Lung (tissue), 11 donors: ENCODE measurements at regions not wholly inside any gene's neighbourhood (a gene's known extent, or its start where the extent isn't known, plus 50 kb on each side); places are given as distances from the start of the nearest gene placed in this dataset.

ENCODE experiments used
- ATAC-seq: fragments of 200-7000 bp; cut with Tn5 transposase; one replicate; pipeline ENCODE4 v1.9.1; 2020; ENCODE audit warnings: moderate number of reproducible peaks; ENCODE audit not compliant: insufficient read depth, low FRiP score
- DNase-seq, 3 donors: peaks; one replicate each; pipeline ENCODE4 v3.0.0-alpha.2; 2013 to 2017
- H3K27ac ChIP-seq, 2 donors: one replicate each; pipeline ENCODE4 v1.5.1; 2013; ENCODE audit warnings: mild to moderate bottlenecking in 2 of 2, moderate library complexity in 2 of 2, control low read depth in 1 of 2, inconsistent platforms in 1 of 2, low read depth in 1 of 2, low read length in 1 of 2
- H3K27me3 ChIP-seq, 3 donors: one replicate each; pipeline ENCODE4 v1.5.1; 2013; ENCODE audit warnings: low read length in 2 of 3; ENCODE audit not compliant: control insufficient read depth in 3 of 3, insufficient read depth in 3 of 3
- H3K36me3 ChIP-seq, 4 donors: one replicate each; pipeline ENCODE4 v1.5.1; 2013; ENCODE audit warnings: low read length in 4 of 4, mild to moderate bottlenecking in 1 of 4, moderate library complexity in 1 of 4; ENCODE audit not compliant: control insufficient read depth in 4 of 4, insufficient read depth in 4 of 4
- H3K4me1 ChIP-seq, 5 donors: one replicate each; pipeline ENCODE4 v1.5.1; 2013; ENCODE audit warnings: low read length in 5 of 5, mild to moderate bottlenecking in 2 of 5, moderate library complexity in 1 of 5; ENCODE audit not compliant: control insufficient read depth in 5 of 5, insufficient read depth in 5 of 5
- H3K4me3 ChIP-seq: one replicate; pipeline ENCODE4 v1.5.1; 2013; ENCODE audit warnings: mild to moderate bottlenecking, control low read depth, moderate library complexity
- H3K9ac ChIP-seq, 2 donors: one replicate each; pipeline ENCODE4 v1.5.1; 2013; ENCODE audit warnings: low read length in 2 of 2, control low read depth in 1 of 2; ENCODE audit not compliant: insufficient read depth in 1 of 2
- H3K9me3 ChIP-seq, 4 donors: one replicate each; pipeline ENCODE4 v1.5.1; 2013; ENCODE audit warnings: low read length in 3 of 4, mild to moderate bottlenecking in 1 of 4, moderate library complexity in 1 of 4; ENCODE audit not compliant: control insufficient read depth in 4 of 4, insufficient read depth in 3 of 4
- WGBS, 2 donors: extraction: QIAGEN DNeasy Blood & Tissue Kit; methylation state at CpG; one replicate each; pipeline ENCODE4 v1.1.7; 2013; 5-methylcytosine and 5-hydroxymethylcytosine counted together
- TF ChIP-seq, protein P1 (sequence below): IDR thresholded peaks from 2 replicates; pipeline ENCODE4 v1.5.1; 2012; ENCODE audit warnings: mild to moderate bottlenecking; ENCODE audit errors: control extremely low read depth, extremely low read depth
- donor health status: control.
- donor health status: control.
- donor health status: Bipolar disorder and iron deficiency.
- donor health status: healthy.
- donor health status: DM: yes; HTN: yes; CAD: no.

DNA sequence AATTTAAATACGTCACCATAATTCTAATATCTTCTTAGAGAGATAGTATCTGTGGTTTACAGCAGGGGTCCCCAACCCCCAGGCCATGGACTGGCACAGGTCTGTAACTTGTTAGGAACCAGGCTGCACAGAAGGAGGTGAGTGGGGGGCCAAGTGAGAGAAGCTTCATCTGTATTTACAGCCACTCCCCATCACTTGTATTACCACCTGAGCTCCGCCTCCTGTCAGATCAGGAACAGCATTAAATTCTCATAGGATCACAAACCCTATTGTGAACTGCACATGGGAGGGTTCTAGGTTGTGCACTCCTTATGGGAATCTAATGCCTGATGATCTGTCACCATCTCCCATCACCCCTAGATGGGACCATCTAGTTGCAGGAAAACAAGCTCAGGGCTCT lies 282.6 kb downstream of the ICOS start:
- peaks cover 0 to 3% (median 1%) of the 10 kb centered on the region in 4 donors for H3K9me3 ChIP-seq
- no peaks in the 10 kb centered on the region for H3K27me3 ChIP-seq
- no peak overlapping the region for H3K9ac ChIP-seq
- H3K4me3 ChIP-seq, result no peak overlapping the region
- H3K36me3 ChIP-seq, result no peaks in the 10 kb centered on the region
- ATAC-seq, result no peak
- no peak for DNase-seq
- no peak overlapping the region for H3K27ac ChIP-seq
- no peaks in the 10 kb centered on the region for H3K4me1 ChIP-seq
- TF ChIP-seq, protein P1, sequence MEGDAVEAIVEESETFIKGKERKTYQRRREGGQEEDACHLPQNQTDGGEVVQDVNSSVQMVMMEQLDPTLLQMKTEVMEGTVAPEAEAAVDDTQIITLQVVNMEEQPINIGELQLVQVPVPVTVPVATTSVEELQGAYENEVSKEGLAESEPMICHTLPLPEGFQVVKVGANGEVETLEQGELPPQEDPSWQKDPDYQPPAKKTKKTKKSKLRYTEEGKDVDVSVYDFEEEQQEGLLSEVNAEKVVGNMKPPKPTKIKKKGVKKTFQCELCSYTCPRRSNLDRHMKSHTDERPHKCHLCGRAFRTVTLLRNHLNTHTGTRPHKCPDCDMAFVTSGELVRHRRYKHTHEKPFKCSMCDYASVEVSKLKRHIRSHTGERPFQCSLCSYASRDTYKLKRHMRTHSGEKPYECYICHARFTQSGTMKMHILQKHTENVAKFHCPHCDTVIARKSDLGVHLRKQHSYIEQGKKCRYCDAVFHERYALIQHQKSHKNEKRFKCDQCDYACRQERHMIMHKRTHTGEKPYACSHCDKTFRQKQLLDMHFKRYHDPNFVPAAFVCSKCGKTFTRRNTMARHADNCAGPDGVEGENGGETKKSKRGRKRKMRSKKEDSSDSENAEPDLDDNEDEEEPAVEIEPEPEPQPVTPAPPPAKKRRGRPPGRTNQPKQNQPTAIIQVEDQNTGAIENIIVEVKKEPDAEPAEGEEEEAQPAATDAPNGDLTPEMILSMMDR, result no peak
- WGBS, 2 donors, result 69 to 99% methylated on average over 2 of the region's 2 CpGs

DNA sequence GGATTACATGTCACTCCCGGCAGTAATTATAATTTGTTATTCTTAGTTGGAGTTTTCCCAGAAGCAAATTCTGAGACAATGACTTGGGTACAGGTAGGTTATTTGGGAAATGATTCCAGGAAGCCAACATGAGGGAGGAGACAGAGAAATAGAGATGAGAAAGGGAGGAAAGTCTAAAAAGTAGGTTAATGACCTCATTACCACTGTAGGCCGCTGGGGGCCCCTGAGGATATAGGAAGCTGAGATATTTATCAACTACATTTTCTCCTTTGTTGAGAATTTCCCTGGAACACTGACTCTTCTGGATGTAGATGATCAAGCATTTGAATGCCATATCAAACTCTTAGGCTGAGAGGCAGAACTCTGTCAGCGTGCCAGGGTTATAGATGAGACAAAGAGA lies 284.3 kb downstream of the ICOS start:
- Histone ChIP-seq H3K4me3 (no peak overlapping the region), H3K4me1 (peaks cover 0 to 6% (median 0%) of the 10 kb centered on the region in 5 donors), H3K27me3 (no peaks in the 10 kb centered on the region), H3K9ac (no peak overlapping the region), H3K36me3 (no peaks in the 10 kb centered on the region), H3K9me3 (peaks cover 0 to 3% (median 1%) of the 10 kb centered on the region in 4 donors), H3K27ac (no peak overlapping the region)
- ATAC-seq, result no peak
- TF ChIP-seq, protein P1, result no peak
- DNase-seq, result no peak
- 83 to 86% methylated on average over 3 of the region's 3 CpGs for WGBS, 2 donors

DNA sequence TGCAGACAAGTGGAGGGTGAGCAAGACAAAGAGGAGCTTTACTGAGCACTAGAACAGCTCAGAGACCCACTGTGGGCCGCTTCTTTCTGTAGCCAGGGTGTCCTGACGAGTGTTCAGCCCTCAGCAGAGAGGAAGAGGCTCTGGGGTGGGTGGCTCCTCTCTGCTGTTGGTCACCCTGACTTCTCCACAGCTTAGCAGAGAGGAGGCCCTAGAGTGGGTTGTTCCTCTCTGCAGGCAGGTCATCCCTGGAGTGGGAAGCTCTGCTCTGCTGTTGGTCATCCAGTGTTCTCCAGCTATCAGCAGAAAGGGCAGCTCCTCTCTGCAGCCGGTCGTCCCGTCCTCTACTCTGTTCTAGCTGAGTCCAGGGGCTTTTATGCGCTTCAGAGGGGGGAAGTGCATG lies 286.5 kb downstream of the ICOS start:
- Histone ChIP-seq H3K9me3 (peaks cover 0 to 2% (median 0%) of the 10 kb centered on the region in 4 donors), H3K27me3 (no peaks in the 10 kb centered on the region), H3K27ac (no peak overlapping the region), H3K4me3 (no peak overlapping the region), H3K4me1 (peaks cover 0 to 26% (median 10%) of the 10 kb centered on the region in 5 donors), H3K9ac (no peak overlapping the region), H3K36me3 (no peaks in the 10 kb centered on the region)
- DNase-seq (no peak), ATAC-seq (no peak)
- TF ChIP-seq, protein P1, result no peak
- WGBS, 2 donors, result 91 to 92% methylated on average over 6 of the region's 6 CpGs

DNA sequence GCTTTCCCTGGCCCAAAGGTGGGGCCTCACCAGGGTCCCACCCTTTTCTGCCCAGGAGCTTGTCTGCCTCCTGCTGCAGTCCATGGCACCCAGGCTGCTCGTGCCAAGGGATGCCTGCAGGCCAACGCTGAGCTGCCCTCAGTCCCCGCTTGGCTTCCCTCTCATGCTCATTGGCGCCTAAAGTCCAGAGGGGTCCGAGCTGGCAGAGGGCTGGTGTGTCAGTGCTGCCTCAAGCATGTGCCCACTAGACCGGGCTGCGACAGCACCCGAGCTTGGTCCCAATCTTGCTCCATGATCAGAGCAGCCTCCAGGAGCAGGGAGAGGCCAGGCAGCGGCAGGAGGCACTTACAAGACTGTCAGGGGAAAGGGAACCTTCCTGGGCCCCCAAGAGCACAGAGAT lies 287.0 kb downstream of the ICOS start:
- H3K4me3 ChIP-seq, result no peak overlapping the region
- ATAC-seq, result no peak
- no peak overlapping the region for H3K27ac ChIP-seq
- peaks cover 0 to 31% (median 10%) of the 10 kb centered on the region in 5 donors for H3K4me1 ChIP-seq
- H3K9ac ChIP-seq, result no peak overlapping the region
- TF ChIP-seq, protein P1, result no peak
- H3K9me3 ChIP-seq, result peaks cover 0 to 2% (median 0%) of the 10 kb centered on the region in 4 donors
- WGBS, 2 donors, result 94 to 96% methylated on average over 9 of the region's 9 CpGs
- no peak for DNase-seq
- no peaks in the 10 kb centered on the region for H3K27me3 ChIP-seq
- no peaks in the 10 kb centered on the region for H3K36me3 ChIP-seq
